ENCODE measurements at regions not wholly inside any gene's neighbourhood (a gene's known extent, or its start where the extent isn't known, plus 50 kb on each side); places are given as distances from the start of the nearest gene placed in this dataset.

DNA sequence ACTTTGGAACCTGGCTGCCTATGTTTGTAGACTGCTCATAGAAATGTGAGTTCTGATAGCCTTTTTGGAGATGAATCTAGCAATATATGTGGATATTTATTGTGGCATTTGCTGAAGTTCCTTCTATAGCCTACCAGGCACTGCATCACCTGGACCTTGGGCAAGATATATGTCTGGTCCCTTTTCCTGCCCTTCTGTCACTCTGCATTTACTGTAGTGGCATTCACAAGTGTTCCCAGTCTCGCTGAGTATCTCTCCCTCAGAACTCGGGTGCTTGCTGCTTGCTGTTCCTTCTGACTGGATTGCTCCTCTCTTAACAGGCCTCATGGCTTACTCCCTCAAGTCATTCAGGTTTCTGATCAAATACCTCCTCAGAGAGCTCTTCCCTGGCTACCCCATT is 145.0 kb downstream of the UBE2E3 start:
- Histone ChIP-seq H3K9ac (ENCODE audit: insufficient read depth, low read depth, low read length) (no peak overlapping the region), H3K4me3 (replicated peaks in 1 of 3; ENCODE audit: insufficient read depth in 1 of 3, low read depth in 2 of 3, low read length in 3 of 3) (no peak overlapping the region), H2AFZ (ENCODE audit: low read length) (no peak overlapping the region), H3K4me1 (ENCODE audit: insufficient read depth, low read length) (no peaks in the 10 kb centered on the region), H4K20me1 (ENCODE audit: insufficient read depth, low read length) (no peaks in the 10 kb centered on the region), H3K27me3 (ENCODE audit: control insufficient read depth in 1 of 2, insufficient read depth in 2 of 2, low read length in 2 of 2) (no peaks in the 10 kb centered on the region), H3K36me3 (replicated peaks in 1 of 2; ENCODE audit: control insufficient read depth in 1 of 2, insufficient read depth in 2 of 2, low read length in 2 of 2) (no peaks in the 10 kb centered on the region), H3K79me2 (ENCODE audit: insufficient read depth, low read length) (no peaks in the 10 kb centered on the region), H3K9me3 (ENCODE audit: low read length) (no peaks in the 10 kb centered on the region), H3K4me2 (ENCODE audit: low read depth, low read length) (no peak overlapping the region), H3K27ac (ENCODE audit: extremely low read length, insufficient read depth, low read length) (no peak overlapping the region)
- intact Hi-C loops (cut with micrococcal nuclease; ENCODE audit: unreplicated experiment) = no loop called here
- DNase-seq (ENCODE audit: low spot score) = no peak
- in situ Hi-C loops (cut with HindIII; ENCODE audit: extremely low pct_ligation_motif_present, low pct_unique_long_range_greater_than_20kb) = no loop called here
- no peak for ATAC-seq
- 0% methylated on average over 2 of the region's 2 CpGs for WGBS (ENCODE audit: low lambda C conversion rate)
- no peak for TF ChIP-seq MXD4 (CRISPR knock-in tag; IDR thresholded peaks at IDR 0.05)
- TF ChIP-seq GABPB1 (CRISPR knock-in tag; IDR thresholded peaks at IDR 0.05) = no peak
- TF ChIP-seq, protein P1, sequence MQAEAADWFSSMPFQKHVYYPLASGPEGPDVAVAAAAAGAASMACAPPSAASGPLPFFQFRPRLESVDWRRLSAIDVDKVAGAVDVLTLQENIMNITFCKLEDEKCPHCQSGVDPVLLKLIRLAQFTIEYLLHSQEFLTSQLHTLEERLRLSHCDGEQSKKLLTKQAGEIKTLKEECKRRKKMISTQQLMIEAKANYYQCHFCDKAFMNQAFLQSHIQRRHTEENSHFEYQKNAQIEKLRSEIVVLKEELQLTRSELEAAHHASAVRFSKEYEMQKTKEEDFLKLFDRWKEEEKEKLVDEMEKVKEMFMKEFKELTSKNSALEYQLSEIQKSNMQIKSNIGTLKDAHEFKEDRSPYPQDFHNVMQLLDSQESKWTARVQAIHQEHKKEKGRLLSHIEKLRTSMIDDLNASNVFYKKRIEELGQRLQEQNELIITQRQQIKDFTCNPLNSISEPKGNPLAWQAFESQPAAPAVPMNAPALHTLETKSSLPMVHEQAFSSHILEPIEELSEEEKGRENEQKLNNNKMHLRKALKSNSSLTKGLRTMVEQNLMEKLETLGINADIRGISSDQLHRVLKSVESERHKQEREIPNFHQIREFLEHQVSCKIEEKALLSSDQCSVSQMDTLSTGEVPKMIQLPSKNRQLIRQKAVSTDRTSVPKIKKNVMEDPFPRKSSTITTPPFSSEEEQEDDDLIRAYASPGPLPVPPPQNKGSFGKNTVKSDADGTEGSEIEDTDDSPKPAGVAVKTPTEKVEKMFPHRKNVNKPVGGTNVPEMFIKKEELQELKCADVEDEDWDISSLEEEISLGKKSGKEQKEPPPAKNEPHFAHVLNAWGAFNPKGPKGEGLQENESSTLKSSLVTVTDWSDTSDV (CRISPR knock-in tag; IDR thresholded peaks at IDR 0.05) = no peak
- TF ChIP-seq NPAS2 (CRISPR knock-in tag; IDR thresholded peaks at IDR 0.05; ENCODE audit: borderline replicate concordance) = no peak
- no peak for TF ChIP-seq ZNF468 (CRISPR knock-in tag; IDR thresholded peaks at IDR 0.05)
- no peak for TF ChIP-seq ZNF350 (CRISPR knock-in tag; IDR thresholded peaks at IDR 0.05; ENCODE audit: borderline replicate concordance, low read depth)
- TF ChIP-seq, protein P2, sequence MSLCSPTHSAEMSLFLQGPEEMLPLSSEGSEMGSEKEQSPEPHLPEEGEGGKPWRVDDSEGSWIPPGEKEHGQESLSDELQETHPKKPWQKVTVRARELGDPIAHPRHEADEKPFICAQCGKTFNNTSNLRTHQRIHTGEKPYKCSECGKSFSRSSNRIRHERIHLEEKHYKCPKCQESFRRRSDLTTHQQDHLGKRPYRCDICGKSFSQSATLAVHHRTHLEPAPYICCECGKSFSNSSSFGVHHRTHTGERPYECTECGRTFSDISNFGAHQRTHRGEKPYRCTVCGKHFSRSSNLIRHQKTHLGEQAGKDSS (CRISPR knock-in tag; IDR thresholded peaks at IDR 0.05; ENCODE audit: borderline replicate concordance, low read depth) = no peak
- ChIA-PET CTCF (ENCODE audit: low intra/inter-chr PET ratio, low total read pairs) (no interaction called here), POLR2A (no interaction called here)
- no peak for FAIRE-seq
- BruUV-seq (replicated peaks) = no TSS peak

Data from HepG2 (cell line).